Activated B cell treated with CpG ODN at 0.5 μM for 24 hours (primary cell): ENCODE measurements at regions not wholly inside any gene's neighbourhood (a gene's known extent, or its start where the extent isn't known, plus 50 kb on each side); places are given as distances from the start of the nearest gene placed in this dataset.

Experiments
- ATAC-seq: fragments of 200-7000 bp; cut with Tn5 transposase; one replicate; pipeline ENCODE4 v1.10.0; 2021; ENCODE audit warnings: low read depth, mild to moderate bottlenecking, moderate library complexity
- CTCF ChIA-PET: fragments of 350-600 bp; sonication (Branson Sonifier 250); formaldehyde crosslinking; loops from one replicate; lab custom pipeline; 2021; ENCODE audit warnings: antibody characterized with exemption; lab: Charles Lee
- POLR2A ChIA-PET: fragments of 350-600 bp; sonication (Branson Sonifier 250); formaldehyde crosslinking; loops from one replicate; lab custom pipeline; 2021; ENCODE audit warnings: antibody characterized with exemption; lab: Charles Lee
- DNase-seq: peaks from one replicate; pipeline ENCODE4 v3.0.0; 2022
- H3K27ac Mint-ChIP-seq: one replicate; pipeline ENCODE4 v1.8.0; 2020; ENCODE audit warnings: mixed read lengths
- H3K27me3 Mint-ChIP-seq: one replicate; pipeline ENCODE4 v1.8.0; 2021; ENCODE audit warnings: mixed read lengths
- H3K36me3 Mint-ChIP-seq: one replicate; pipeline ENCODE4 v1.8.0; 2021; ENCODE audit warnings: low read depth, mixed read lengths
- H3K4me1 Mint-ChIP-seq: one replicate; pipeline ENCODE4 v1.8.0; 2021; ENCODE audit warnings: mixed read lengths
- H3K4me3 Mint-ChIP-seq: one replicate; pipeline ENCODE4 v1.8.0; 2020; ENCODE audit warnings: mild to moderate bottlenecking, mixed read lengths
- H3K9me3 Mint-ChIP-seq: one replicate; pipeline ENCODE4 v1.8.0; 2020; ENCODE audit warnings: mixed read lengths
- intact Hi-C: fragments of 100-400 bp; cut with micrococcal nuclease; formaldehyde crosslinking; loops from one replicate; pipeline ENCODE4 v1.15.1; 2024
- TF ChIP-seq, protein P1 (sequence below): fragments of 200-600 bp; IDR thresholded peaks from one replicate; pipeline ENCODE4 v1.8.0; 2022; ENCODE audit warnings: antibody characterized with exemption, mild to moderate bottlenecking

DNA sequence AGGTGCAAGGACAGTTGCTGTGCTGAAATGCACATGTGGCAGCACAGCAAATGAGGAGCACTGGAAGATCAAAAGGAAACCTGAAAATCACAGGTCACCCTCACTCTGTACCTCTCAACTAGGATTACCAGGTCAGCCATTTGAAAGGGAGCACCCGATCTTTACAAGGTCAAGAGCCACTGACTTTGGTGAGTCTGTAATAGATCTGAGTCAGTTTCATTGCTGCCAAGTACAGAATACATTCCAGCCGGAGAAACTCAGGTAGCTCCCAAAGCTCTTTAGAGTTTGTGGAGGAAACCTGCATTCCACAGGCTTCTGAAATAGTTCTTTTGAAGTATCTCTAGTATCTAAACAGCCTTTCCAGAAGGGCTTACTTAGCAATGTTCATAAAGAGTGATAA is 217.5 kb downstream of the SNX13 start:
- POLR2A ChIA-PET, result no interaction called here
- Mint-ChIP-seq H3K27me3 (no peaks in the 10 kb centered on the region), H3K4me1 (no peaks in the 10 kb centered on the region), H3K4me3 (no peak overlapping the region), H3K27ac (no peak overlapping the region), H3K36me3 (no peaks in the 10 kb centered on the region), H3K9me3 (no peaks in the 10 kb centered on the region)
- CTCF ChIA-PET, result no interaction called here
- TF ChIP-seq, protein P1, sequence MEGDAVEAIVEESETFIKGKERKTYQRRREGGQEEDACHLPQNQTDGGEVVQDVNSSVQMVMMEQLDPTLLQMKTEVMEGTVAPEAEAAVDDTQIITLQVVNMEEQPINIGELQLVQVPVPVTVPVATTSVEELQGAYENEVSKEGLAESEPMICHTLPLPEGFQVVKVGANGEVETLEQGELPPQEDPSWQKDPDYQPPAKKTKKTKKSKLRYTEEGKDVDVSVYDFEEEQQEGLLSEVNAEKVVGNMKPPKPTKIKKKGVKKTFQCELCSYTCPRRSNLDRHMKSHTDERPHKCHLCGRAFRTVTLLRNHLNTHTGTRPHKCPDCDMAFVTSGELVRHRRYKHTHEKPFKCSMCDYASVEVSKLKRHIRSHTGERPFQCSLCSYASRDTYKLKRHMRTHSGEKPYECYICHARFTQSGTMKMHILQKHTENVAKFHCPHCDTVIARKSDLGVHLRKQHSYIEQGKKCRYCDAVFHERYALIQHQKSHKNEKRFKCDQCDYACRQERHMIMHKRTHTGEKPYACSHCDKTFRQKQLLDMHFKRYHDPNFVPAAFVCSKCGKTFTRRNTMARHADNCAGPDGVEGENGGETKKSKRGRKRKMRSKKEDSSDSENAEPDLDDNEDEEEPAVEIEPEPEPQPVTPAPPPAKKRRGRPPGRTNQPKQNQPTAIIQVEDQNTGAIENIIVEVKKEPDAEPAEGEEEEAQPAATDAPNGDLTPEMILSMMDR, result no peak
- DNase-seq (no peak), ATAC-seq (no peak)
- intact Hi-C loops, result no loop called here

DNA sequence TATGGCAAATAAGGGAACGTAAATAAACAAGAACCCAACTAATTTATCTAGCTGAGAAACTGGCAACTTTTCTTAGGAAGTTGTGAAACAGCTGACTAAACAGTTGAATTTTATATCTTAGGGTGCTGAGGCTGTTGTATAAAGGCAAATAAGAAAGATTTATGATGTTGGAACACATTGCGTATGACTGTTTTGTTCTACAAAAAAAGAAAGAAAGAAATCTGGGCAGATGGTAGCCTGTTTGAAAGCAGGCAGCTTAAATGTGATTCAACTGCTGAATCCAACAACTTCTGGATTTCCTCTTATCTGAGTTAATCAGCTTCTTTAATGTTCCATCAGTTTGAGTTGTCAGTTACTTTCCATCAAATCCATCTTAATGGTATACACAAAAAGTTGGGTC is 214.5 kb downstream of the SNX13 start:
- no peaks in the 10 kb centered on the region for H3K9me3 Mint-ChIP-seq
- no peaks in the 10 kb centered on the region for H3K4me1 Mint-ChIP-seq
- TF ChIP-seq, protein P1, result no peak
- H3K36me3 Mint-ChIP-seq, result no peaks in the 10 kb centered on the region
- H3K4me3 Mint-ChIP-seq, result no peak overlapping the region
- CTCF ChIA-PET, result no interaction called here
- intact Hi-C loops, result loop anchor here (1.0 kb wide), 1 partner anchor 32 kb away; no protein-coding TSS in a partner anchor
- ATAC-seq (no peak), DNase-seq (no peak)
- no peak overlapping the region for H3K27ac Mint-ChIP-seq
- no peaks in the 10 kb centered on the region for H3K27me3 Mint-ChIP-seq
- POLR2A ChIA-PET, result no interaction called here

DNA sequence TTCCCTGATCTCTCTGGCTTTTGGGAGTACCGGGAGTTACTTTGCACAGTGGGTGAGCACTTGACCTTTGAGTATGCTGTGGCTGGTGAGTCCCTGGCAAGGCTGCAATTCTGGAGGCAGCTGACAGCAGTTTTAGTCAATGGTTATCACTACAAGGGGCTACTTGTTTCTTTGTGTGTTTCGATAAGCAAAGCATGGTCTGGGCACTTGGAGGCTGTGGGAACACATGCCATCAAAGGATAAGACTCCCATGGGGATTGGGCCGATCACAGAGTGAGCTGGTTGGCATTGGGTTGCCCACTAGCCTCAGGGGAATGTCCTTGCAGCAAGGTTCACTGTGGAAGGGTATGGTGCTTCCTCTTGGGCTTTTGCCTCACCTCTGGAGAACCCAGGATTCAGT is 208.2 kb downstream of the SNX13 start:
- TF ChIP-seq, protein P1, result no peak
- no peak overlapping the region for H3K4me3 Mint-ChIP-seq
- H3K36me3 Mint-ChIP-seq, result no peaks in the 10 kb centered on the region
- H3K27me3 Mint-ChIP-seq, result peaks cover 5% of the 10 kb centered on the region
- H3K27ac Mint-ChIP-seq, result no peak overlapping the region
- ATAC-seq (no peak), DNase-seq (no peak)
- no peaks in the 10 kb centered on the region for H3K4me1 Mint-ChIP-seq
- CTCF ChIA-PET, result no interaction called here
- intact Hi-C loops, result no loop called here
- POLR2A ChIA-PET, result no interaction called here
- peaks cover 2% of the 10 kb centered on the region for H3K9me3 Mint-ChIP-seq
